Keratinocyte (primary cell): ENCODE measurements at regions not wholly inside any gene's neighbourhood (a gene's known extent, or its start where the extent isn't known, plus 50 kb on each side); places are given as distances from the start of the nearest gene placed in this dataset.

ENCODE experiments used
- EZH2 ChIP-seq: IDR thresholded peaks from one replicate; pipeline ENCODE4 v1.6.1; 2012; ENCODE audit warnings: inconsistent platforms, mild to moderate bottlenecking, low read length, moderate library complexity
- TF ChIP-seq, protein P1 (sequence below), 3 experiments: IDR thresholded peaks in 1 of 3; conservative IDR thresholded peaks in 1 of 3; optimal IDR thresholded peaks in 1 of 3; 2 replicates in 2 of 3; 3 replicates in 1 of 3; pipeline versions ENCODE3 to v1.5.1; 2011; ENCODE audit warnings: low read length in 3 of 3, mild to moderate bottlenecking in 3 of 3, moderate library complexity in 2 of 3, control low read depth in 1 of 3, inconsistent platforms in 1 of 3; ENCODE audit not compliant: insufficient read depth in 2 of 3; ENCODE audit errors: extremely low read depth in 1 of 3

DNA sequence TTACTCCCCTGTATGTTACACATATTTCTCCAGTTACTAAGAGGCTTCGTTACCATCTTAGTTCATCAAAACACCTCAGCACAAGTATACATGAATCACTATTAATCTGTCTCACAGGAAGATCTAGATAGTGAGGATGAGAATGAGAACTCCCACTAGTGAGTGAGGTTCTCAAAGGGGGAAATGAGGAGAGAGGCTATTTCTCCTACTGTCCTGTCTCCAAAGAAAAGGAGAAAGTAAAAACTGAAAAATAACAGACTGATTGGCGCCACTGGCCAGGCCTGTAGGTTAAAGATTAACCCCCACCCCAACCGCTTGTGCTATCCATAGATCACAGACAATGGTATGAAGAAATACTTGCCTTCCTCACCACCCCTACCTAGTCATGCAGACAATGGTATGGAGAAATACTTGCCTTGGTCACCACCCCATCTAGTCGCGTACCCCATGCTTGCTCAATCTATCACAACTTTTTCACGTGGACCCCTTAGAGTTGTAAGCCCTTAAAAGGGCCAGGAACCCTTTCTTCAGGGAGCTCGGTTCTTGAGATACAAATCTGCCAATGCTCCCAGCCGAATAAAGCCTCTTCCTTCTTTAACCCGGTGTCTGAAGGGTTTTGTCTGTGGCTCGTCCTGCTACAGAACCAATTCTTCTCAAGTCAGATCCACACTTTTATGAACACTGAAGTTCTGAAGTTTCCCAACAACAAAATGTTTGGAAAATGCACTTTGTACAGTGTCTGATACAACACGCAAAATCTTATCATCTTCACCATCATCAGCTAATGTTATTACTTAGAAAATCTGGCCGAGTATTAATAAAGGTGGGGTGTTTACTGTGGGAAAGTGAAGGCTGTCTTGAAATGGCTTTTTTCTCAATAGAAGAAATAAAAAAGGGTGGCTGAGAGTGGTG is 598.1 kb downstream of the UQCRFS1 start:
- TF ChIP-seq, protein P1, sequence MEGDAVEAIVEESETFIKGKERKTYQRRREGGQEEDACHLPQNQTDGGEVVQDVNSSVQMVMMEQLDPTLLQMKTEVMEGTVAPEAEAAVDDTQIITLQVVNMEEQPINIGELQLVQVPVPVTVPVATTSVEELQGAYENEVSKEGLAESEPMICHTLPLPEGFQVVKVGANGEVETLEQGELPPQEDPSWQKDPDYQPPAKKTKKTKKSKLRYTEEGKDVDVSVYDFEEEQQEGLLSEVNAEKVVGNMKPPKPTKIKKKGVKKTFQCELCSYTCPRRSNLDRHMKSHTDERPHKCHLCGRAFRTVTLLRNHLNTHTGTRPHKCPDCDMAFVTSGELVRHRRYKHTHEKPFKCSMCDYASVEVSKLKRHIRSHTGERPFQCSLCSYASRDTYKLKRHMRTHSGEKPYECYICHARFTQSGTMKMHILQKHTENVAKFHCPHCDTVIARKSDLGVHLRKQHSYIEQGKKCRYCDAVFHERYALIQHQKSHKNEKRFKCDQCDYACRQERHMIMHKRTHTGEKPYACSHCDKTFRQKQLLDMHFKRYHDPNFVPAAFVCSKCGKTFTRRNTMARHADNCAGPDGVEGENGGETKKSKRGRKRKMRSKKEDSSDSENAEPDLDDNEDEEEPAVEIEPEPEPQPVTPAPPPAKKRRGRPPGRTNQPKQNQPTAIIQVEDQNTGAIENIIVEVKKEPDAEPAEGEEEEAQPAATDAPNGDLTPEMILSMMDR (optimal IDR thresholded peaks at IDR 0.05 in 1 of 3, IDR thresholded peaks at IDR 0.05 in 1 of 3, conservative IDR thresholded peaks at IDR 0.05 in 1 of 3; ENCODE audit: extremely low read depth in 1 of 3, insufficient read depth in 2 of 3, low read length in 3 of 3), result no peak
- no peak for TF ChIP-seq EZH2
